ENCODE measurements at regions not wholly inside any gene's neighbourhood (a gene's known extent, or its start where the extent isn't known, plus 50 kb on each side); places are given as distances from the start of the nearest gene placed in this dataset.

DNA sequence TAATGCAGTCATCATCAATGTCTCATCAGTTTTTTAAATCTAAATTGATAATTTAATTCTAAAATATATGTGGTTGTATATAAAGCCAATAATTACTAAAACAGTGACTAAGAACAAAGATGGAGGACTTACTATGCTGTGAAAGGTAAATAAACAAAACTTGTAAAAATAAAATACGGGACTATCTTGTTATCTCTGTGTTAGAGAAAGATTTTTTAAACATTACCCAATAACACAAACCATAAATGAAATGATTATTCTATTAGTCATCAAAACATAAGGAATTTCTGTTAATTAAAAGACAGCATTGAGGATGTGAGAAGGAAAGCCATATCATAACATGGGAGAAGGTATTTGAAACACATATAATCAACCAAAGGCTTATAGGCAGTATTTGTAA, 226.2 kb upstream of the SMC2 start (continued):
- TF ChIP-seq CBX3 (IDR thresholded peaks at IDR 0.05; ENCODE audit: low read depth) (no peak), SIN3A (IDR thresholded peaks at IDR 0.05; ENCODE audit: low read depth) (no peak), ZFX (IDR thresholded peaks at IDR 0.05) (no peak), RAD21 (IDR thresholded peaks at IDR 0.05; ENCODE audit: low read depth) (no peak)

DNA sequence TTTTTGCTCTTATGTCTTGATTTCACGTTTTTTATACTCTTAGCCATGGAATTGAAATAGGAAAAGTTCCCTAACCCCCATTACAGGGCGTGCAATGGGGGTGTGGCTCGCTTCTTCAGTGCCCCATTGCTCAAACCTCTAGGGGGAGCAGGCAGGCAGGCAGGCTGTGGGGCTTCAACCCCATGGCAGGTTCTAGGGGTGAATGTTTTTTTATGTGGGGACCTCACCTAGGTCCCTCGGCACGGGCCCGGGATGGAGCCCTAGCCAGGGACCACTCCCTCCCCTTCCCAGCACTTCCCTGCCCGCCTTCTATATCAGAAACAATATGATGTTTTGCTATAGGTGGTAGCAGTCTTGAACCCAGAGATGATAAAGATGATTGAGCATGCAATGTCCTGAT, 221.3 kb upstream of the SMC2 start:
- ChIA-PET CTCF (no interaction called here), POLR2A (no interaction called here), RAD21 (ENCODE audit: low non-redundant PET in 1 of 2, low total read pairs in 2 of 2, uncharacterized antibody in 2 of 2, unreplicated experiment in 2 of 2) (no interaction called here)

More for the DNA sequence above, 221.3 kb upstream of the SMC2 start:
- no peak overlapping the region for H2AFZ ChIP-seq (ENCODE audit: low read depth, low read length, poor library complexity, severe bottlenecking)
- no TSS peak for BruUV-seq (replicated peaks)
- H3K27ac ChIP-seq (ENCODE audit: low read depth, low read length): no peak overlapping the region
- ATAC-seq (no peak), DNase-seq (ENCODE audit: low read depth, low spot score) (no peak)
- H3K36me3 ChIP-seq (ENCODE audit: control insufficient read depth in 1 of 2, insufficient read depth in 2 of 2, low read length in 2 of 2): no peaks in the 10 kb centered on the region
- no peaks in the 10 kb centered on the region for H3K27me3 ChIP-seq (ENCODE audit: insufficient read depth, low read length)
- H4K20me1 ChIP-seq (ENCODE audit: insufficient read depth): no peaks in the 10 kb centered on the region
- H3K4me2 ChIP-seq (ENCODE audit: low read length): no peak overlapping the region
- no peak overlapping the region for H3K9ac ChIP-seq (ENCODE audit: low read length)
- H3K9me3 ChIP-seq (ENCODE audit: control insufficient read depth in 1 of 2, insufficient read depth in 1 of 2, low read depth in 1 of 2, low read length in 2 of 2): no peaks in the 10 kb centered on the region; a peak in 2 of 4 replicates
- H3K4me1 ChIP-seq (ENCODE audit: control insufficient read depth in 1 of 2, insufficient read depth in 2 of 2, low read length in 2 of 2): no peaks in the 10 kb centered on the region
- H3K4me3 ChIP-seq (replicated peaks in 1 of 2; ENCODE audit: low read depth in 1 of 2, low read length in 2 of 2): no peak overlapping the region
- no peaks in the 10 kb centered on the region for H3K9me2 ChIP-seq (ENCODE audit: insufficient read depth)
- no peaks in the 10 kb centered on the region for H3K79me2 ChIP-seq (ENCODE audit: insufficient read depth, low read length)
- no peak for TF ChIP-seq YY1 (IDR thresholded peaks at IDR 0.05; ENCODE audit: extremely low read depth, insufficient replicate concordance, low read depth, low read length)
- TF ChIP-seq SRF (IDR thresholded peaks at IDR 0.05; ENCODE audit: low read depth): no peak
- no peak for TF ChIP-seq TCF7L2 (IDR thresholded peaks at IDR 0.05; ENCODE audit: borderline replicate concordance, extremely low read depth, insufficient read depth, insufficient read length)
- no peak for TF ChIP-seq EGR1 (IDR thresholded peaks at IDR 0.05; ENCODE audit: low read depth)
- no peak for TF ChIP-seq ZNF274 (IDR thresholded peaks at IDR 0.05; ENCODE audit: low read depth, low read length)
- no peak for TF ChIP-seq JUND (IDR thresholded peaks at IDR 0.05)
- TF ChIP-seq POLR2AphosphoS5 (IDR thresholded peaks at IDR 0.05; ENCODE audit: low read depth, low read length): no peak
- no peak for TF ChIP-seq RAD21 (IDR thresholded peaks at IDR 0.05; ENCODE audit: low read depth)
- TF ChIP-seq, protein P1, sequence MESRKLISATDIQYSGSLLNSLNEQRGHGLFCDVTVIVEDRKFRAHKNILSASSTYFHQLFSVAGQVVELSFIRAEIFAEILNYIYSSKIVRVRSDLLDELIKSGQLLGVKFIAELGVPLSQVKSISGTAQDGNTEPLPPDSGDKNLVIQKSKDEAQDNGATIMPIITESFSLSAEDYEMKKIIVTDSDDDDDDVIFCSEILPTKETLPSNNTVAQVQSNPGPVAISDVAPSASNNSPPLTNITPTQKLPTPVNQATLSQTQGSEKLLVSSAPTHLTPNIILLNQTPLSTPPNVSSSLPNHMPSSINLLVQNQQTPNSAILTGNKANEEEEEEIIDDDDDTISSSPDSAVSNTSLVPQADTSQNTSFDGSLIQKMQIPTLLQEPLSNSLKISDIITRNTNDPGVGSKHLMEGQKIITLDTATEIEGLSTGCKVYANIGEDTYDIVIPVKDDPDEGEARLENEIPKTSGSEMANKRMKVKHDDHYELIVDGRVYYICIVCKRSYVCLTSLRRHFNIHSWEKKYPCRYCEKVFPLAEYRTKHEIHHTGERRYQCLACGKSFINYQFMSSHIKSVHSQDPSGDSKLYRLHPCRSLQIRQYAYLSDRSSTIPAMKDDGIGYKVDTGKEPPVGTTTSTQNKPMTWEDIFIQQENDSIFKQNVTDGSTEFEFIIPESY (IDR thresholded peaks at IDR 0.05; ENCODE audit: extremely low read depth, insufficient replicate concordance, low read length): no peak
- no peak for TF ChIP-seq ELF1 (IDR thresholded peaks at IDR 0.05; ENCODE audit: borderline replicate concordance, low read depth)
- TF ChIP-seq, protein P2, sequence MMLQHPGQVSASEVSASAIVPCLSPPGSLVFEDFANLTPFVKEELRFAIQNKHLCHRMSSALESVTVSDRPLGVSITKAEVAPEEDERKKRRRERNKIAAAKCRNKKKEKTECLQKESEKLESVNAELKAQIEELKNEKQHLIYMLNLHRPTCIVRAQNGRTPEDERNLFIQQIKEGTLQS (IDR thresholded peaks at IDR 0.05): no peak
- TF ChIP-seq, protein P3, sequence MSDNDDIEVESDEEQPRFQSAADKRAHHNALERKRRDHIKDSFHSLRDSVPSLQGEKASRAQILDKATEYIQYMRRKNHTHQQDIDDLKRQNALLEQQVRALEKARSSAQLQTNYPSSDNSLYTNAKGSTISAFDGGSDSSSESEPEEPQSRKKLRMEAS (IDR thresholded peaks at IDR 0.05): no peak
- TF ChIP-seq FOSL1 (IDR thresholded peaks at IDR 0.05; ENCODE audit: low read depth): no peak
- TF ChIP-seq, protein P4, sequence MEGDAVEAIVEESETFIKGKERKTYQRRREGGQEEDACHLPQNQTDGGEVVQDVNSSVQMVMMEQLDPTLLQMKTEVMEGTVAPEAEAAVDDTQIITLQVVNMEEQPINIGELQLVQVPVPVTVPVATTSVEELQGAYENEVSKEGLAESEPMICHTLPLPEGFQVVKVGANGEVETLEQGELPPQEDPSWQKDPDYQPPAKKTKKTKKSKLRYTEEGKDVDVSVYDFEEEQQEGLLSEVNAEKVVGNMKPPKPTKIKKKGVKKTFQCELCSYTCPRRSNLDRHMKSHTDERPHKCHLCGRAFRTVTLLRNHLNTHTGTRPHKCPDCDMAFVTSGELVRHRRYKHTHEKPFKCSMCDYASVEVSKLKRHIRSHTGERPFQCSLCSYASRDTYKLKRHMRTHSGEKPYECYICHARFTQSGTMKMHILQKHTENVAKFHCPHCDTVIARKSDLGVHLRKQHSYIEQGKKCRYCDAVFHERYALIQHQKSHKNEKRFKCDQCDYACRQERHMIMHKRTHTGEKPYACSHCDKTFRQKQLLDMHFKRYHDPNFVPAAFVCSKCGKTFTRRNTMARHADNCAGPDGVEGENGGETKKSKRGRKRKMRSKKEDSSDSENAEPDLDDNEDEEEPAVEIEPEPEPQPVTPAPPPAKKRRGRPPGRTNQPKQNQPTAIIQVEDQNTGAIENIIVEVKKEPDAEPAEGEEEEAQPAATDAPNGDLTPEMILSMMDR (IDR thresholded peaks at IDR 0.05 in 2 of 3, conservative IDR thresholded peaks at IDR 0.05 in 1 of 3; ENCODE audit: borderline replicate concordance in 1 of 3, insufficient read depth in 1 of 3, low read depth in 2 of 3, low read length in 2 of 3): no peak
- TF ChIP-seq EZH2phosphoT487 (IDR thresholded peaks at IDR 0.05; ENCODE audit: borderline replicate concordance): no peak
- intact Hi-C loops (cut with micrococcal nuclease): no loop called here
